ENCODE measurements at regions not wholly inside any gene's neighbourhood (a gene's known extent, or its start where the extent isn't known, plus 50 kb on each side); places are given as distances from the start of the nearest gene placed in this dataset.

GRCh38 chr1:193368302-193368701 lies 181.9 kb upstream of the B3GALT2 start:
- POLR2A ChIA-PET = interaction anchor here (0.6 kb wide), 1 partner anchor 49 kb away, joined by 3 read pairs; no protein-coding TSS in a partner anchor
- no peak for ATAC-seq

DNA sequence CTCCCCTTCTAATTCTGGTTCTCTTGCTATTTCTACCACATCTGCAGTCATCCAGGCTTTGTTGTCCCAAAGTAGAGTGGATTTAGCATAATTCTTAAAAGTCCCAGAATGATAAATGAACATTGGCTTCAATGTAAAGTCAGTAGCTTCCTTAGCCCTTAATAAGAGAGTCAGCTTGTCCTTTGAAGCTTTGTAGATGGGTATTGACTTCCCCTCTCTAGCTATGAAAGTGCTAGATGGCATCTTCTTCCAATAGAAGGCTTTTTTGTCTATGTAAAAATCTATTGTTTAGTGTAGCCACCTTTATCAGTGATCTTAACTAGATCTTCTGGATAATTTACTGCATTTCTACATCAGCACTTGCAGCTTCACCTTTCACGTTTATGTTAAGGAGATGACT lies 181.4 kb upstream of the B3GALT2 start:
- Mint-ChIP-seq H3K27me3 (no peaks in the 10 kb centered on the region), H3K27ac (no peak overlapping the region), H3K36me3 (ENCODE audit: low read depth) (no peaks in the 10 kb centered on the region), H3K4me1 (peaks cover 3% of the 10 kb centered on the region), H3K4me3 (peak overlapping the region; percentile 18), H3K9me3 (ENCODE audit: low read depth) (no peaks in the 10 kb centered on the region)
- ChIA-PET CTCF (interaction anchor here (0.7 kb wide), 1 partner anchor 502 kb away, joined by 4 read pairs; no protein-coding TSS in a partner anchor), POLR2A (interaction anchor here (0.6 kb wide), 1 partner anchor 50 kb away, joined by 3 read pairs; no protein-coding TSS in a partner anchor)
- ATAC-seq (no peak), DNase-seq (no peak)
- intact Hi-C loops (cut with DNase I, micrococcal nuclease) = no loop called here

More at GRCh38 chr1:193368302-193368701, 181.9 kb upstream of the B3GALT2 start:
- H3K9me3 Mint-ChIP-seq (ENCODE audit: low read depth) = no peaks in the 10 kb centered on the region
- no peaks in the 10 kb centered on the region for H3K36me3 Mint-ChIP-seq (ENCODE audit: low read depth)
- intact Hi-C loops (cut with DNase I, micrococcal nuclease) = no loop called here
- H3K27me3 Mint-ChIP-seq = no peaks in the 10 kb centered on the region
- peak overlapping the region; percentile 18 for H3K4me3 Mint-ChIP-seq
- H3K4me1 Mint-ChIP-seq = peaks cover 3% of the 10 kb centered on the region
- CTCF ChIA-PET = interaction anchor here (0.7 kb wide), 1 partner anchor 502 kb away, joined by 4 read pairs; no protein-coding TSS in a partner anchor
- no peak for DNase-seq
- no peak overlapping the region for H3K27ac Mint-ChIP-seq

GRCh38 chr1:193366764-193367507 lies 180.5 kb upstream of the B3GALT2 start:
- H3K9me3 Mint-ChIP-seq (ENCODE audit: low read depth) = no peaks in the 10 kb centered on the region
- peaks cover 3% of the 10 kb centered on the region for H3K4me1 Mint-ChIP-seq
- no peak overlapping the region for H3K27ac Mint-ChIP-seq
- POLR2A ChIA-PET = no interaction called here
- intact Hi-C loops (cut with DNase I, micrococcal nuclease) = no loop called here
- no peaks in the 10 kb centered on the region for H3K27me3 Mint-ChIP-seq
- ATAC-seq (no peak), DNase-seq (no peak)
- CTCF ChIA-PET = no interaction called here
- no peak overlapping the region for H3K4me3 Mint-ChIP-seq
- no peaks in the 10 kb centered on the region for H3K36me3 Mint-ChIP-seq (ENCODE audit: low read depth)

- CTCF ChIA-PET = no interaction called here
- intact Hi-C loops (cut with DNase I, micrococcal nuclease) = no loop called here
Measured at GRCh38 chr1:193365966-193366365, 179.6 kb upstream of the B3GALT2 start.

DNA sequence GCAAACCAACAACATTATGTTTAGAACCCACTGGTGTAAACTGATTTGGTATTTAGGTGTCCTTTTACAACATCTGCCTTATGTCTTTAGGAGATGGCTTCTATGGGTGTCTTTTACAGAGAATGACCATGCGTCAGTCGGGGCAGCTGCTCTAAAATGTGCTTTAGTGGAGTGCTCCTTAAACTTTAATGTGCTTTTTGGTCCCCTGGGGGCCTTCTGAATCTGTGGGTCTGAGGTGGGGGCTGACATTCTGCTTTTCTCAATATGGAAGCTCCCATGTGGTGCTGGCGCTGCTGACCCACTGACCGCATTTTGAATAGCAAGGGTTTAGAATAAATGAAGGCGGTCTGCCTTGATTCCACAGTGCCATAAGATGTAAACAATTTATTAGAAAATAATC lies 173.2 kb upstream of the B3GALT2 start:
- H3K27me3 Mint-ChIP-seq = no peaks in the 10 kb centered on the region
- H3K4me1 Mint-ChIP-seq = no peaks in the 10 kb centered on the region
- intact Hi-C loops (cut with DNase I, micrococcal nuclease) = no loop called here
- ChIA-PET CTCF (interaction anchor here (0.5 kb wide), 1 partner anchor 947 kb away, joined by 3 read pairs; no protein-coding TSS in a partner anchor), POLR2A (no interaction called here)
- no peak for ATAC-seq
- no peak for DNase-seq
- no peak overlapping the region for H3K27ac Mint-ChIP-seq
- no peak overlapping the region for H3K4me3 Mint-ChIP-seq
- no peaks in the 10 kb centered on the region for H3K9me3 Mint-ChIP-seq (ENCODE audit: low read depth)
- no peaks in the 10 kb centered on the region for H3K36me3 Mint-ChIP-seq (ENCODE audit: low read depth)

More at GRCh38 chr1:193365966-193366365, 179.6 kb upstream of the B3GALT2 start:
- no peaks in the 10 kb centered on the region for H3K9me3 Mint-ChIP-seq (ENCODE audit: low read depth)
- POLR2A ChIA-PET = no interaction called here
- H3K36me3 Mint-ChIP-seq (ENCODE audit: low read depth) = no peaks in the 10 kb centered on the region
- no peak for DNase-seq
- no peaks in the 10 kb centered on the region for H3K27me3 Mint-ChIP-seq
- H3K4me3 Mint-ChIP-seq = no peak overlapping the region
- H3K4me1 Mint-ChIP-seq = peaks cover 3% of the 10 kb centered on the region
- no peak overlapping the region for H3K27ac Mint-ChIP-seq
- no peak for ATAC-seq

DNA sequence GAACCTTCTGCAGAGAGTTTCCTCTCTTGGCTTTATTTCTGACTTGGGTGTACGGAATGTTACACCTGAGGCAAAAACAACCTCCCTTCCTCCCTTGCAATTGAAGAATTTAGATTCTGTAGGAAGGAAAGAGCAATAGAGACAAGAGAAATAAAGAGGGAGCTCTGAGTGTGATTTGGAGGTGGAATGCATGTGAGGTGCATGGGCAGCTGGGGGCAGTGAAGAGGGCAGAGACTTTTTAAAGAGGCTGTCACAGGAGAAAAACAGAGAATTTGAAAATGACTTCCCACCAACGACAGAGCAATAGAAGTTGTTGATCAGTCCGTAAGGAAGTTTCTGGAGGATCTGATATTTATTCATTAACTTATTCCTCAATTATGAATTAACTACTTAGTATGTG lies 172.0 kb upstream of the B3GALT2 start:
- ATAC-seq (no peak), DNase-seq (no peak)
- no peaks in the 10 kb centered on the region for H3K9me3 Mint-ChIP-seq (ENCODE audit: low read depth)
- H3K4me1 Mint-ChIP-seq = no peaks in the 10 kb centered on the region
- intact Hi-C loops (cut with DNase I, micrococcal nuclease) = no loop called here
- ChIA-PET POLR2A (no interaction called here), CTCF (no interaction called here)
- no peaks in the 10 kb centered on the region for H3K27me3 Mint-ChIP-seq
- H3K4me3 Mint-ChIP-seq = no peak overlapping the region
- H3K27ac Mint-ChIP-seq = no peak overlapping the region
- no peaks in the 10 kb centered on the region for H3K36me3 Mint-ChIP-seq (ENCODE audit: low read depth)

- no peak for ATAC-seq
- H3K36me3 Mint-ChIP-seq (ENCODE audit: low read depth) = no peaks in the 10 kb centered on the region
- no peaks in the 10 kb centered on the region for H3K9me3 Mint-ChIP-seq (ENCODE audit: low read depth)
- intact Hi-C loops (cut with DNase I, micrococcal nuclease) = no loop called here
- ChIA-PET CTCF (no interaction called here), POLR2A (no interaction called here)
- H3K4me3 Mint-ChIP-seq = no peak overlapping the region
- no peaks in the 10 kb centered on the region for H3K4me1 Mint-ChIP-seq
- no peak for DNase-seq
- H3K27me3 Mint-ChIP-seq = no peaks in the 10 kb centered on the region
- H3K27ac Mint-ChIP-seq = no peak overlapping the region
Measured at GRCh38 chr1:193356249-193356648, 169.8 kb upstream of the B3GALT2 start.

GRCh38 chr1:193355626-193356025 lies 169.2 kb upstream of the B3GALT2 start:
- no peaks in the 10 kb centered on the region for H3K36me3 Mint-ChIP-seq (ENCODE audit: low read depth)
- H3K27me3 Mint-ChIP-seq = no peaks in the 10 kb centered on the region
- H3K4me3 Mint-ChIP-seq = no peak overlapping the region
- H3K4me1 Mint-ChIP-seq = no peaks in the 10 kb centered on the region
- no peak for DNase-seq
- ChIA-PET POLR2A (no interaction called here), CTCF (interaction anchor here (0.7 kb wide), 1 partner anchor 452 kb away, joined by 3 read pairs; no protein-coding TSS in a partner anchor)
- no peak for ATAC-seq
- H3K9me3 Mint-ChIP-seq (ENCODE audit: low read depth) = no peaks in the 10 kb centered on the region
- H3K27ac Mint-ChIP-seq = no peak overlapping the region
- intact Hi-C loops (cut with DNase I, micrococcal nuclease) = no loop called here

- H3K27ac Mint-ChIP-seq = no peak overlapping the region
Measured at GRCh38 chr1:193355178-193355577, 168.8 kb upstream of the B3GALT2 start.

GRCh38 chr1:193348769-193349535 lies 162.5 kb upstream of the B3GALT2 start:
- DNase-seq (no peak), ATAC-seq (no peak)
- Mint-ChIP-seq H3K4me1 (no peaks in the 10 kb centered on the region), H3K36me3 (ENCODE audit: low read depth) (no peaks in the 10 kb centered on the region), H3K27ac (no peak overlapping the region), H3K27me3 (no peaks in the 10 kb centered on the region), H3K9me3 (ENCODE audit: low read depth) (no peaks in the 10 kb centered on the region), H3K4me3 (no peak overlapping the region)
- ChIA-PET POLR2A (no interaction called here), CTCF (interaction anchor here (1.1 to 1.2 kb wide), 2 partner anchors 11 to 163 kb away, joined by 3 to 4 read pairs; partner anchors contain the start of gene B3GALT2)
- intact Hi-C loops (cut with DNase I, micrococcal nuclease) = no loop called here

More at GRCh38 chr1:193355178-193355577, 168.8 kb upstream of the B3GALT2 start:
- intact Hi-C loops (cut with DNase I, micrococcal nuclease) = no loop called here
- Mint-ChIP-seq H3K4me1 (no peaks in the 10 kb centered on the region), H3K9me3 (ENCODE audit: low read depth) (no peaks in the 10 kb centered on the region), H3K4me3 (no peak overlapping the region), H3K27me3 (no peaks in the 10 kb centered on the region), H3K36me3 (ENCODE audit: low read depth) (no peaks in the 10 kb centered on the region)
- ChIA-PET CTCF (interaction anchor here (0.7 kb wide), 1 partner anchor 453 kb away, joined by 3 read pairs; no protein-coding TSS in a partner anchor), POLR2A (no interaction called here)
- no peak for DNase-seq
- no peak for ATAC-seq

- H3K27ac Mint-ChIP-seq = no peak overlapping the region
- H3K36me3 Mint-ChIP-seq (ENCODE audit: low read depth) = no peaks in the 10 kb centered on the region
- intact Hi-C loops (cut with DNase I, micrococcal nuclease) = no loop called here
- no peaks in the 10 kb centered on the region for H3K4me1 Mint-ChIP-seq
- ATAC-seq (no peak), DNase-seq (no peak)
- CTCF ChIA-PET = interaction anchor here (1.0 to 1.1 kb wide), 2 partner anchors 10 to 396 kb away, joined by 3 to 4 read pairs; no protein-coding TSS in a partner anchor
- H3K4me3 Mint-ChIP-seq = no peak overlapping the region
- POLR2A ChIA-PET = no interaction called here
- H3K27me3 Mint-ChIP-seq = no peaks in the 10 kb centered on the region
- H3K9me3 Mint-ChIP-seq (ENCODE audit: low read depth) = no peaks in the 10 kb centered on the region
Measured at GRCh38 chr1:193348091-193348768, 161.8 kb upstream of the B3GALT2 start.
